GM21576 (cell line): ENCODE measurements at regions not wholly inside any gene's neighbourhood (a gene's known extent, or its start where the extent isn't known, plus 50 kb on each side); places are given as distances from the start of the nearest gene placed in this dataset.
"Not testable (repeated sequence)": the region's sequence is repeated elsewhere in the genome, so short reads cannot be mapped to it uniquely, and the experiment has no call there.

Source experiments
- ATAC-seq: cut with Tn5 transposase; IDR thresholded peaks from one replicate; pipeline ENCODE4 v1.9.1; 2021; ENCODE audit warnings: mild to moderate bottlenecking, moderate library complexity; ENCODE audit not compliant: unreplicated experiment

- no peak for ATAC-seq
These were observed 480.0 kb upstream of the JARID2 start for GRCh38 chr6:14765721-14766390.

DNA sequence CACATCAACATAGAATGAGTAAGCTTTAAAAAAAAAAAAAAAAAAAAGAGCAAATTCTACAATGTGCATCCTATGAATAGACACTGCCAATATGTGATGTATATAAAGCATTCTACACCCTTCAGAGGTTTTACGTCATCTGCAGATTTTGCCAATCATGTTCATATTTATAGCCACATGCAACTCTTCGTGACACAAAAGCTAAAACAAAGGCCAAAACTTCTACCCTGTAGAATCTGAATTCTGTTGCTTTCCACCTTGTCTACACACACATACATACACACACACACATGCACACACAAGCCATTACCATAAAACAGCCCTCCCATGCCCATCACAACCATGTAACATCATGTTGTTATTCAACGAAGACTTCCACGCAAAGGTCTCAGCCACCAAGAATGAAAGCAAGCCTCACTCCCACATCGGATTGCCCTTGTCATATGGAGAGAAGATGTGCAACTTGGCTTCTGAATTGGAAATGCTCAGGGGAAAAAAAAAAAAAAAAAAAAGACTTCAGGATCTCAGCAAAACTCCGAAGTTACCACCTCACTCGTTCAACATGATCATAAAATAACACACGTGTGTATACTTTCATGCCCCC lies 479.4 kb upstream of the JARID2 start:
- no peak for ATAC-seq

- no peak for ATAC-seq
These were observed 478.6 kb upstream of the JARID2 start for GRCh38 chr6:14767226-14767625.

- ATAC-seq: no peak
These were observed 475.8 kb upstream of the JARID2 start for GRCh38 chr6:14770040-14770439.

DNA sequence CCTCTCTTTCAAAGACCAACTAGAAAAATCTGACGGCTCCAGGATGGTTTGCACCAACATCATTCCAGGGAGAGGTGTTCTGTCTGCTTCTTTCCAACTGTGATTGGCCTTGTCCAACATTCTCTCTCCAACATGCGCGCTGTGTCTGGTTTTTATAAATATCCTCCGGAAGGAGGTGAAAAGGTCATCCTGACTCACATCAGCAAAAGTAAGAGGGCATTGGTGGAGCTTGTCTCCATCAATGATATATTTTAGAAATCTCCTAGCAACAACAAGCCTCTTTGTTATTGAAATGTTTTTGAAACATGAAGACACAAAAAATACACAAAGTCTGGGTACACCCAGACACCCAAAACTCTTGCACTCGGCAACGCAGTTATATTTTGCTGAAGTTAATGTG lies 475.3 kb upstream of the JARID2 start:
- ATAC-seq: no peak

DNA sequence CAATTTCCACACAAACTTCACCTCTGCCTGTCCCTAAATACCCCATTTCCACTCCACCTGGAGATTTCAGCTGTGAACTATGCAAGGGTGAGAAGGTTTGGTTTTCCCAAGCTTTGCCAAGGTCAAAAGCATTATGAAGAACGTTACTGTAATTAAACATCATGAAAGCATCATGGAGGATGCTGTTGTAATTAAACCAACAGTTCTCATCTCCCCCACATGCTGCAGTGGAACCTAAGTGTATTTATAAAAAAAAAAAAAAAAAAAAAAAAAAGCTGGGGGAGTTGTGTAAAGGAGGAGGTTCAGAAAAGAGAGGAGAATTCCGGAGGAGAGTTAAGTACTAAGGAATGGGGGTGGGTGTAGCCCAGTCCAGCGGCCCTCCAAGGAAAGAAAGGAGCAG lies 474.9 kb upstream of the JARID2 start:
- ATAC-seq: no peak

DNA sequence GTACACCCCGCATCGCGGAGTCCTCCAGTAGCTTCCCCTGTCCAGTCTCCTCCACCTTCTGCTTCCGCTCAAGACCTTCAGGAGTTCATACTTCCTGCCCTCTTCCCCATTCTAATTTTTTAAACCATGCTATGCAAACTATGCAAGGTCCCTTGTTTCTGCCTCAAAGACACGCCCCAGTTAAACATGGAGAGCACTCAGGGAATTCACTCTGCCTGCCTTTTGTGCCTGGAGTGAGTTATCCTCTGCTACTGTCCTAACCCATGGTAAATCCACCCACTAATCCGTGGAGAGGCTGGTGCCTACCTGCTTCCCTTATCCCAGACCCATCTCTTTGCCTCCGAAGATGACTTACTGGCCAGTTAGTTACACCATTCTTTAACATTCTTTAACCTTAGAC lies 473.7 kb upstream of the JARID2 start:
- no peak for ATAC-seq

DNA sequence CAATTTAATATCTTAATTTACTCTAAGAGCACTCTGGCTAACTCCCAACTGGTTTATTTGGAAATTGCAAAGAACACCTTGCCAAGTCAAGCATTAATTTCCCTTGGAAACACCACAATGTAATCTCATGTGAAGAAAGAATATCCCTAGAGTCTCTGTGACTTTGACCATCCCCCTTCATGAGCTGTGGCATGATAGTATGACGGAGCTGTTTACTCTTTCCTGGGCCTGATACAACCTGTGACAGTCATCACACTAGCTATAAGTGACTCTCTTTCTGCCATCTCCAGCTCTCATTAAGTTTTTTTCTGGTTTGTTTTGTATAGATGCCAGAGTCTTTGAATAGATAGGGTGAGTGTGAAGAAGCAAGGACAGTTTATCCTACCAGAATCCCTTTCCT lies 470.3 kb upstream of the JARID2 start:
- ATAC-seq: no peak

GRCh38 chr6:14776307-14776706 lies 469.6 kb upstream of the JARID2 start:
- ATAC-seq: no peak

- no peak for ATAC-seq
These were observed 463.9 kb upstream of the JARID2 start for GRCh38 chr6:14781772-14782525.

- not testable (repeated sequence) for ATAC-seq
These were observed 462.9 kb upstream of the JARID2 start for GRCh38 chr6:14782921-14783464.

GRCh38 chr6:14783594-14783993 lies 462.3 kb upstream of the JARID2 start:
- no peak for ATAC-seq

DNA sequence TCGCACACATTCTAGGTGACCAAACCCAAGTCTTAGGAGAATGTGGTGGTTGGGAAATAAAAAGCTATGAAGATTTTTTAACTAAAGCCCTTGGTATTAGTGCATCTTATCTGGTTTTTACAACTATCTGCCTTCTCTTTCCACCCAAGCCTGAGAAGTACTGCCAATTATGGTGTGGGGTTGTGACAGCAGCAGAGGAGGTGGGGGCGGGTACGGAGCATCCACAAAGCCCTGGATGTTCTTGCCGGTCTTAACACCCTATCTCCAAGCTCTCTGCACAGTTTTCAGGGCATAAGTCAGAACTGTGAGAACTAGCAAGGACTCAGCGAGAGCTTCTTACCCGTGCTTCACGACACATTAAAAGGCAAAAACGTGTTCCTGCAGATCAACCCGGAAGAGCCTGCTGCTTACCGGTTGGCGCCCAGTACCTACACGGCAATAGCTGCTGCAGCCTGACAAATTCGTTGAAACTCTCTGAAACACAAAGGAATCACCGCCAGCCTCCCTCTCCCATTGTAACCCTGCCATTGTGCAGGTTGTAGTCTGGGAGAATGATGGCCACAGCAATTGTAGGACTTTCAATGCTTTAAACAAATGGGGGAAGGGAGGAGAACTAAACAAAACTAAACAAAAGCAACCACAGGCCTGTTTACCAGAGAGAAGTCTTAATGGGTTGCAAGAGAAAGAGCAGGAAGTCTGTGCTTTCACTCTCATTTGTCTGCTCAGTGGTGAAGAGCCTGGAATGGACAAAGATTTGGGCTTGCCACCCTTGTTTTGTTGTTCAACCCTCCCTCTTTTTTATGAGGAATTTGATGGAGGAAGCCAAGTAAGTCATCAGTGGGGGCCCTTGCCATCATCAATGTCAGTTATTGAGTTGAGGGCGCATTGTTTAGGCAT lies 461.0 kb upstream of the JARID2 start:
- no peak for ATAC-seq

DNA sequence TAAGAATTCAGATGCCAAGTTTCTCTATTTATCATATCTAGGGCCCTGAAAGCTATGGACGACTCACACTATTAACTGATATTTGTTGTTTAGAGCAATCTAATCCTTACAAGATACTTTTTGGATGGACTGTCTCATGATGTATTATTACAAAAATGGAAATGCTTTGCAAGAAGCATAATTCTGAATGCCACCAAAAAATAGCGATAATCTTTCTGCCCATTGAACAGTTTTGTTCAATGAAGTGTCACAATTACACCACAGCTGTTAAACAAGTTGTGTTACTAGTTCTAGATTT lies 460.4 kb upstream of the JARID2 start:
- no peak for ATAC-seq

- no peak for ATAC-seq
These were observed 459.9 kb upstream of the JARID2 start for GRCh38 chr6:14786008-14786407.

DNA sequence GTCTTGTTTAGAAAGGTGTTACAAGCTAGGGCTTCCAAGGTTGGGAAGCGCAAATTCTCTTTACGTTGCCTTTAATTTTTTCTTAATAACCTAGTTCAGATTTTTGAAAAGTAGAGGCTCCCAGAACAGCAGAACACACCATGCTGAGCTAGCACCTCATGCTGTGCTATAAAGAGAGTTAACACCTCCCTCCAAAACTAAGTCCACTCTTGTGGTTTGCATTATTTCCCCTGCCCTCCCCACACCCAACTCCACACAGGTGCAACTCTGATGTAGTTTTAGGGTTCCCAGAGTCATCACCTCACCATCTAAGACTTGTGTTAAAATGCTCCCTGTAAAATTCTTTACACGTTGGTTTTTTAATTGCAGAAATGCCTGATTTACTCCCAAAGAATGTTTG lies 459.4 kb upstream of the JARID2 start:
- no peak for ATAC-seq

DNA sequence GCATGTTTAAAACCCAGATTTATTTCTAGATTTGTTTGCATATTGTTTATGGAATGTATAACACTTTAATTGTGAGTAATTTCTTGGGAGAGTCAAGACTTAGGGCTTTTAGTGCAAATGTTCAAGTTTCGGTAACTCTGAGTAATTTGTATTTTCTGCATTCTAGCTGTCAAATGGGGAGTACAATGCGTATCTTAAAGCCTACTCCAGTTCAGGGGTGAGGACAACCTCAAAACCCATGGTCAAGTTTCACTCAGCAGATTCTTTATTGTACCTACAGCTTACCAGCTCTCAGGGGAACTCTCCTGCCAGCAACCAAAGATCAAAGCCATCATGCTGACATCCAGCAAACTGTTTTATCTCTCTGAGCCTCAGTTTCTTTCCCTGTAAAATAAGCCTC lies 458.6 kb upstream of the JARID2 start:
- ATAC-seq: no peak

- ATAC-seq: no peak
These were observed 458.2 kb upstream of the JARID2 start for GRCh38 chr6:14787677-14788076.

DNA sequence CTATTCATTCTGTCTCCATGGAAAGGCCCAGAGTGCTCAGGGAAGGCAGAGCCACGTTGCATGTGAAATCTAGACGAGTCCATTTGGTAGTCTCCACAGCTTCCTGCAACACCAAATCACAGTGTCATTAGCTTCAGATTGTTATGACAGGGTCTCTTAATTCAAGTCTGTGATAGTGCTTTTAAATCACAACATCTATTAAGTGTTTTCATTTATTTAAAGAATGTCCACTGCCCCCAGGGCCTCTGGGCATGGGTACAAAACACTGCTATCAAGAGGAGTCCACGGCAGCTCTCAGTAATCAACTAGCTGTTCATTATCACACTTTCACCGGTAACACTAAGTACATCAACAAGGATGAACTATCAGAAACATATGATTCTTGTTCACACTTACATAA lies 455.9 kb upstream of the JARID2 start:
- no peak for ATAC-seq

DNA sequence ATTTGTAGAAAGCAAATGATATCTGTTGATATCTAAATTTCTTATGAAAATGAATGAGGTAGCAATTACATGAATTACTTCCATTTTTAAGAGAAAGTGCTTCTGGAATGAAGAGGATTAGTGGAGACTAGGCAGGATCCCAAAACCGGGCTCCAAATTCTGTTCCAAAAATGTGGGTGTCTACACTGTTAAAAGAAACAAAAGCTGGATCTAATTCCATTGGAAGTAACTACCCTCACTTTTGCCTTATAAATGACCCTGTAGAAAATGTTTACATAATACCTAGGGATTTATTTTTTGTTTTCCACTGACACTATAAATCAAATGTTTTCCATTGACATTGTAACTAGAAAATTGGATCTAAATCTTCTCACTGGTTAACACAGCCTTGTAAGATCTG lies 454.9 kb upstream of the JARID2 start:
- no peak for ATAC-seq

DNA sequence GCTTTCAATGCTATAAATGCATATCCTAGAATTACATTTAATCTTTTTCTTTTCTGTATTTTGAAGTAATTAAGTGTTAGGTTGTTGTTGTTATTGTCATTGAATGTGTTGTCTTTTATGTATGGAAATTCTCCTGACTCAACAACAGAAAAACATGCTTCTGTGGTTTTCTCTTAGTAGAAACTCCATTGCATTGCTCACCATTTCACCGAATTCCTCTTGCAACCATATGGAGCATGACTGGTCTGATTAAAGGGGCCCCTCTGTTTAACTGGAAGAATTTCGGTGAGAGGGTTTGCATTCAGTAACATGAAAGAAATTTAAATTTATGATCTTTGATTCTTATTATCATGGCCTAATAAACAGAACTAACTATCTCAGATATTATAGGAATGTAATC lies 454.3 kb upstream of the JARID2 start:
- ATAC-seq: no peak
